T-helper 1 cell treated with Interleukin-12 subunit alpha and Interleukin-12 subunit beta and Interleukin-4 antibody, amounts not matched to agents 30 ng/mL and 1 ng/mL, for 36 hours (primary cell): ENCODE measurements at regions not wholly inside any gene's neighbourhood (a gene's known extent, or its start where the extent isn't known, plus 50 kb on each side); places are given as distances from the start of the nearest gene placed in this dataset.
"Not testable (repeated sequence)": the region's sequence is repeated elsewhere in the genome, so short reads cannot be mapped to it uniquely, and the experiment has no call there.

Source experiments
- intact Hi-C: fragments of 100-400 bp; cut with micrococcal nuclease; formaldehyde crosslinking; loops from one replicate; pipeline ENCODE4 v1.15.1; 2024

GRCh38 chr4:42205541-42205940 lies 53.1 kb upstream of the BEND4 start:
- intact Hi-C loops = no loop called here

- intact Hi-C loops = no loop called here
These were observed 64.2 kb upstream of the BEND4 start for GRCh38 chr4:42216664-42217063.

GRCh38 chr4:42225286-42225685 lies 72.8 kb upstream of the BEND4 start:
- intact Hi-C loops = no loop called here

GRCh38 chr4:42234817-42235216 lies 82.4 kb upstream of the BEND4 start:
- intact Hi-C loops = no loop called here

GRCh38 chr4:42235304-42236021 lies 83.0 kb upstream of the BEND4 start:
- intact Hi-C loops = no loop called here

GRCh38 chr4:42237010-42237409 lies 84.6 kb upstream of the BEND4 start:
- intact Hi-C loops = no loop called here

- intact Hi-C loops = no loop called here
These were observed 85.0 kb upstream of the BEND4 start for GRCh38 chr4:42237451-42237850.

- intact Hi-C loops = no loop called here
These were observed 96.5 kb upstream of the BEND4 start for GRCh38 chr4:42248972-42249371.

- intact Hi-C loops = no loop called here
These were observed 99.9 kb upstream of the BEND4 start for GRCh38 chr4:42252315-42252714.

- intact Hi-C loops = not testable (repeated sequence)
These were observed 105.2 kb upstream of the BEND4 start for GRCh38 chr4:42257645-42258044.

GRCh38 chr4:42262701-42263490 lies 110.4 kb upstream of the BEND4 start:
- intact Hi-C loops = no loop called here

- intact Hi-C loops = no loop called here
These were observed 113.5 kb upstream of the BEND4 start for GRCh38 chr4:42265782-42266602.

- intact Hi-C loops = no loop called here
These were observed 115.3 kb upstream of the BEND4 start for GRCh38 chr4:42267724-42268123.

- intact Hi-C loops = no loop called here
These were observed 116.4 kb upstream of the BEND4 start for GRCh38 chr4:42268824-42269223.

GRCh38 chr4:42271096-42271495 lies 118.6 kb upstream of the BEND4 start:
- intact Hi-C loops = no loop called here

- intact Hi-C loops = no loop called here
These were observed 120.0 kb upstream of the SHISA3 start for GRCh38 chr4:42277291-42277690.

- intact Hi-C loops = no loop called here
These were observed 118.5 kb upstream of the SHISA3 start for GRCh38 chr4:42278709-42279324.

- intact Hi-C loops = loop anchor here (1.0 to 2.0 kb wide), 2 partner anchors 323 to 588 kb away; no protein-coding TSS in a partner anchor
These were observed 116.8 kb upstream of the SHISA3 start for GRCh38 chr4:42280327-42281095.

- intact Hi-C loops = loop anchor here (1.0 to 2.0 kb wide), 4 partner anchors 239 to 589 kb away; no protein-coding TSS in a partner anchor
These were observed 115.8 kb upstream of the SHISA3 start for GRCh38 chr4:42281324-42282020.
